DND-41 (cell line): ENCODE measurements at regions not wholly inside any gene's neighbourhood (a gene's known extent, or its start where the extent isn't known, plus 50 kb on each side); places are given as distances from the start of the nearest gene placed in this dataset.

Experiments used
- ATAC-seq: fragments of 200-7000 bp; cut with Tn5 transposase; 3 replicates; pipeline ENCODE4 v1.9.1; 2021; ENCODE audit warnings: low read depth; ENCODE audit not compliant: insufficient read depth
- DNase-seq: peaks from one replicate; pipeline ENCODE4 v3.0.0-alpha.2; 2020
- H2AFZ ChIP-seq: 2 replicates; pipeline ENCODE4 v1.6.0; 2012; ENCODE audit warnings: low read depth, low read length
- H3K27ac ChIP-seq: 2 replicates; pipeline ENCODE4 v1.5.1; 2012; ENCODE audit warnings: low read length, inconsistent platforms
- H3K27me3 ChIP-seq: fragments of 200-600 bp; sonication (generic); 2 replicates; pipeline ENCODE4 v1.6.0; 2012; ENCODE audit warnings: low read length, mild to moderate bottlenecking, inconsistent platforms; ENCODE audit not compliant: insufficient read depth, poor library complexity
- H3K36me3 ChIP-seq: 2 replicates; pipeline ENCODE4 v1.5.1; 2012; ENCODE audit warnings: low read length, inconsistent platforms; ENCODE audit not compliant: insufficient read depth
- H3K4me1 ChIP-seq: 2 replicates; pipeline ENCODE4 v1.5.1; 2012; ENCODE audit warnings: mild to moderate bottlenecking, low read length; ENCODE audit not compliant: insufficient read depth
- H3K4me2 ChIP-seq: 2 replicates; pipeline ENCODE4 v1.6.0; 2012; ENCODE audit warnings: mild to moderate bottlenecking, moderate library complexity, low read length, inconsistent platforms; ENCODE audit not compliant: insufficient read depth
- H3K4me3 ChIP-seq, 2 experiments: fragments of 200-600 bp in 1 of 2; shearing (Covaris generic) in 1 of 2; 2 replicates each; pipeline ENCODE4 v1.5.1; 2012 to 2016; ENCODE audit warnings: inconsistent platforms in 2 of 2, low read length in 2 of 2, mild to moderate bottlenecking in 2 of 2, low read depth in 1 of 2, moderate library complexity in 1 of 2
- H3K79me2 ChIP-seq: 2 replicates; pipeline ENCODE4 v1.6.0; 2012; ENCODE audit warnings: low read length, inconsistent platforms; ENCODE audit not compliant: insufficient read depth
- H3K9ac ChIP-seq: 2 replicates; pipeline ENCODE4 v1.6.0; 2012; ENCODE audit warnings: low read depth, mild to moderate bottlenecking, inconsistent platforms, low read length, moderate library complexity
- H3K9me3 ChIP-seq: 2 replicates; pipeline ENCODE4 v1.5.1; 2012; ENCODE audit warnings: low read length, moderate library complexity, mild to moderate bottlenecking, inconsistent platforms; ENCODE audit not compliant: insufficient read depth, severe bottlenecking
- H4K20me1 ChIP-seq: 2 replicates; pipeline ENCODE4 v1.6.0; 2012; ENCODE audit warnings: low read length; ENCODE audit not compliant: insufficient read depth
- CTCF ChIP-seq: IDR thresholded peaks from 2 replicates; pipeline ENCODE4 v1.5.1; 2012; ENCODE audit warnings: borderline replicate concordance, low read length, moderate library complexity, mild to moderate bottlenecking; ENCODE audit not compliant: poor library complexity, severe bottlenecking; ENCODE audit errors: extremely low read depth
- EZH2 ChIP-seq: IDR thresholded peaks from 3 replicates; pipeline ENCODE4 v1.6.1; 2012; ENCODE audit warnings: borderline replicate concordance, low read depth, mild to moderate bottlenecking, moderate library complexity, low read length, inconsistent platforms; ENCODE audit not compliant: severe bottlenecking

GRCh38 chr10:36882781-36883180 is 242.6 kb upstream of the ANKRD30A start:
- DNase-seq: no peak
- Histone ChIP-seq H3K4me1 (no peaks in the 10 kb centered on the region), H3K9me3 (no peaks in the 10 kb centered on the region), H2AFZ (no peak overlapping the region), H3K4me3 (no peak overlapping the region), H3K27ac (no peak overlapping the region), H3K27me3 (peaks cover 3% of the 10 kb centered on the region), H3K79me2 (no peaks in the 10 kb centered on the region), H3K9ac (no peak overlapping the region), H4K20me1 (no peaks in the 10 kb centered on the region), H3K4me2 (no peak overlapping the region), H3K36me3 (no peaks in the 10 kb centered on the region)
- ATAC-seq: no peak
- TF ChIP-seq EZH2: no peak
- no peak for TF ChIP-seq CTCF

- ATAC-seq: no peak
- no peak for DNase-seq
Observed at GRCh38 chr10:36880898-36881297, 244.5 kb upstream of the ANKRD30A start.

GRCh38 chr10:36872702-36873393 is 252.6 kb upstream of the ANKRD30A start:
- TF ChIP-seq EZH2 (no peak), CTCF (no peak)
- Histone ChIP-seq H3K9me3 (no peaks in the 10 kb centered on the region), H3K79me2 (no peaks in the 10 kb centered on the region), H2AFZ (no peak overlapping the region), H3K9ac (no peak overlapping the region), H3K4me2 (no peak overlapping the region), H4K20me1 (no peaks in the 10 kb centered on the region), H3K4me1 (no peaks in the 10 kb centered on the region), H3K27me3 (peaks cover 4% of the 10 kb centered on the region), H3K27ac (no peak overlapping the region), H3K4me3 (no peak overlapping the region), H3K36me3 (no peaks in the 10 kb centered on the region)
- ATAC-seq (no peak), DNase-seq (no peak)

More at GRCh38 chr10:36880898-36881297, 244.5 kb upstream of the ANKRD30A start:
- H3K27me3 ChIP-seq: peaks cover 7% of the 10 kb centered on the region
- H3K4me2 ChIP-seq: no peak overlapping the region
- H3K9me3 ChIP-seq: no peaks in the 10 kb centered on the region
- no peak overlapping the region for H3K9ac ChIP-seq
- no peaks in the 10 kb centered on the region for H3K79me2 ChIP-seq
- H3K27ac ChIP-seq: no peak overlapping the region
- no peaks in the 10 kb centered on the region for H3K36me3 ChIP-seq
- no peaks in the 10 kb centered on the region for H3K4me1 ChIP-seq
- H4K20me1 ChIP-seq: no peaks in the 10 kb centered on the region
- no peak overlapping the region for H2AFZ ChIP-seq
- no peak overlapping the region for H3K4me3 ChIP-seq
- TF ChIP-seq EZH2 (no peak), CTCF (peak; percentile 59)
